ENCODE measurements at regions not wholly inside any gene's neighbourhood (a gene's known extent, or its start where the extent isn't known, plus 50 kb on each side); places are given as distances from the start of the nearest gene placed in this dataset.

GRCh38 chr4:27930976-27931375 lies 1070.3 kb downstream of the STIM2 start:
- TF ChIP-seq POLR2A (IDR thresholded peaks at IDR 0.05; ENCODE audit: low read depth) = no peak
- TF ChIP-seq CTCF (IDR thresholded peaks at IDR 0.05) = no peak
- TF ChIP-seq EP300 (IDR thresholded peaks at IDR 0.05) = no peak

Data from esophagus muscularis mucosa (tissue), 4 donors.